ENCODE measurements at regions not wholly inside any gene's neighbourhood (a gene's known extent, or its start where the extent isn't known, plus 50 kb on each side); places are given as distances from the start of the nearest gene placed in this dataset.

- no peak for DNase-seq
These were observed 63.4 kb downstream of the GPR50 start for GRCh38 chrX:151239751-151240150.

- DNase-seq, result no peak
These were observed 63.9 kb downstream of the GPR50 start for GRCh38 chrX:151240237-151240636.

GRCh38 chrX:151268836-151269235 lies 92.5 kb downstream of the GPR50 start:
- no peak for DNase-seq

DNA sequence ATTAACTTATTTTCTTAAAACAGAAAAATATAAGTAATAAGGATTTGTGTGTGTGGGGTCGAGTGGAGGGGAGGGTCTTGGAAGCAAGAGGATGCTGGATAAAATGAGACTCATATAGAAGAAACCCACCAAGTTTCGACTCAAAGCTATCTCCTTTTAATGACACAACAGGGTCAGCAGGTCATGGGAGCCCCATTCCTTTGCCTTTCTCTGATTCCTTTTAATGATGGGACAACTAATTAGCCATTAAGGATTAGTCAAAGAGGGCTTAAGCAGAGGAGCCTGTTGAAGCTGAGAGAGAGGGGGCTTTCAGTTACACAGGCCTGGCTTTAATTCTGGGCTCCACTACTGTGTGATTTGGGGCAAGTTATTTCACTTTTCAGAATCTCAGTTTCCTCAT lies 102.8 kb downstream of the GPR50 start:
- DNase-seq, result no peak

GRCh38 chrX:151287954-151288353 lies 109.1 kb upstream of the VMA21 start:
- no peak for DNase-seq

GRCh38 chrX:151323054-151323453 lies 74.0 kb upstream of the VMA21 start:
- DNase-seq, result no peak

- DNase-seq, result no peak
These were observed 60.2 kb upstream of the VMA21 start for GRCh38 chrX:151336809-151337208.

GRCh38 chrX:151346931-151347543 lies 50.0 kb upstream of the VMA21 start:
- DNase-seq, result peak; percentile 27
